Hippocampal formation (tissue), 2 donors: ENCODE measurements at regions not wholly inside any gene's neighbourhood (a gene's known extent, or its start where the extent isn't known, plus 50 kb on each side); places are given as distances from the start of the nearest gene placed in this dataset.

Source experiments
- DNase-seq, 2 donors: peaks; one replicate each; lab custom pipeline; 2025; lab: John Stamatoyannopoulos, UW

DNA sequence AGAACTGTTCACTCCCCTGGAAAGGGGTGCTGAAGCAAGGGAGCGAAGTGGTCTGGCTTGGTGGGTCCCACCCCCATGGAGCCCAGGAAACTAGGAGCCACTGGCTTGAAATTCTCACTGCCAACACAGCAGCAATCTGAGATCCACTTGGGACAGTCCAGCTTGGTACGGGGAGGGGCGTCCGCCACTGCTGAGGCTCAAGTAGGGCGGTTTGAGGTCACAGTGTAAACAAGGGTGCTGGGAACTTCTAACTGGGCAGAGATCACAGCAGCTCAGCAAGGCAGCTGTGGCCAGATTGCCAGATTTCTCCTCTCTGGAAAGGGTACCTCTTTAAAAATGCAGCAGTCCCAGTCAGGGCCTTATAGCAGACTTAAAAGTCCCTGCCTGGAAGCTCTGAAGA, 53.9 kb upstream of the GALNTL6 start:
- no peak for DNase-seq

DNA sequence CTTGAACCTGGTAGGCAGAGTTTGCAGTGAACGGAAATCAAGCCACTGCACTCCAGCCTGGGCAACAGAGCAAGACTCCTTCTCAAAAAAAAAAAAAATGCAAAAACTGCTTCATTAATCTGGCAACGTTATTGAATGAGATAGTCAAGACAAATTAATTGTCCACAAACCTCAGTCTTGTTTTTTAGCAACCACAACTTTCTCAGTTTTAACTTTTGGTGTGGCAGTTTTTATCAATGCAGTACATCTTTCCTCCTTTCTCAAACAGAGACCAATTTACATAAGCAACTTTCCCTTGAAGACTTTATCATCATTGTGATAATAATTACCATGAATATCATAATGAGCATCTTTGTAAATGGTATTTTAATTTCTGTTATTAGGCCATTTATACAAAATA, 61.7 kb upstream of the GALNTL6 start:
- no peak for DNase-seq

DNA sequence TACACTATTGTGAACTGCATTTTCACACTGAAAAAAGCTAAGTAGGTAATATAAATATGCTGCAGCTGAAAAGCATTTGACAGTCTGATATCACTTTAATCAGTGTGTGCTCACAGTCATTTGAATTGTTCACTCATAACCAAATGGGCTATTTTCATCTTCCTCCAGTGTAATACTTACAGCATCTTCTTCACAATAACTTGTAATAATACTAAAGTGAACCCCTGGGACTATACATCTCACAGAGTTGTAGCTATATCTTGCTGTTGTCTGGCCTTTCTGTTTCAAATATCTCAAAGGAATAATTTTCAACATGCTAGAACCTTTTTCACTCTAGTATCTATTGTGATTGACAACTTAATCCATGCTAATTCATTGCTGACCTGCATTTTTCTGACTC, 66.8 kb upstream of the GALNTL6 start:
- DNase-seq: no peak

DNA sequence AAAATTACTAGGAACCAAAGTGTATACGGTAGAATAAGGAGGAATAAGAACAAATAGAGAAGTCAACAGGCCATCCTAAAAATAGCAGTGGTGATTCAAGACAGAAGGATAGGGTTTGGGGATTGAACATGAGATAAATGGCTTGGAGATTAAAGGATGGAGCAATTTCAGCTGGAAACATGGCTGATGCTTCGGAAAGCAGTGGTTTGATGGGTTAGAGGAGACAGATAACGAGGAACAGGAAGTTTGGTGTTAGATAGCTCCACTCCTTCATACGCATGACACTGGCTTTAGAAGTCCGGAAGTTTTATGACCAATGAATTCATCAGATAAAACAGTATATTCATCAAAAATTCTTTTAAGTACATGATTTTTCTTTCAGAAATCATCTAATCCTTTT, 70.8 kb upstream of the GALNTL6 start:
- no peak for DNase-seq

DNA sequence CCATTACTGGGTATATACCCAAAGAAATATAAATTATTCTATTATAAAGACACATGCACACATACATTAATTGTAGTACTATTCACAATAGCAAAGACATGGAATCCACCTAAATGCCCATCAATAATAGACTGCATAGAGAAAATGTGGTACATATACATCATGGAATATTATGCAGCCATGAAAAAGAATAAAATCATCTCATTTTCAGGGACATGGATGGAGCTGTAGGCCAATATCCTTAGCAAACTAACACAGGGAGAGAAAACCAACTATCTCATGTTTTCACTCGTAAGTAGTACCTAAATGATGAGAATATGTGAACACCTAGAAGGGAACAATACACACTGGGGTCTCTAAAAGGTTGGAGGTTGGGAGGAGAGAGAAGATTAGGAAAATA, 86.0 kb upstream of the GALNTL6 start:
- DNase-seq: no peak

DNA sequence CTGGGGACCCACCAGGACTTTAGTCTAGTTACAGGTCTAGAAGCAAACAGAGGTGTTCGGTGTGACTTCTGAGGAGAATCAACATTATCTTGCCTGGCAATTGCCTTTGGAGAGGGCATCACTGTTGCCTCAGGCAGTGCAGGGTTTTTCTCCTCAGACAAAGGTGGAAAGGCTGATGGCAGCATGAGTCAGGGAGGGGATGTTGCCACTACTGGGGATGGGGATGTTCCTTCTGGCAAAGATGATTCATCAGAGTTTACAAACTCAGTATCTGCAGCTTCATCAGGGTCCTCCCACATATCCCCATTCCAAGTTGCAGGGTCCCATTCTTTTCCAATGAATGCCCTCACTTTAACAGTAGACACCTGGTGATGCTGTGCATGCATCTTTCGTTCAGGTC, 91.3 kb upstream of the GALNTL6 start:
- no peak for DNase-seq

DNA sequence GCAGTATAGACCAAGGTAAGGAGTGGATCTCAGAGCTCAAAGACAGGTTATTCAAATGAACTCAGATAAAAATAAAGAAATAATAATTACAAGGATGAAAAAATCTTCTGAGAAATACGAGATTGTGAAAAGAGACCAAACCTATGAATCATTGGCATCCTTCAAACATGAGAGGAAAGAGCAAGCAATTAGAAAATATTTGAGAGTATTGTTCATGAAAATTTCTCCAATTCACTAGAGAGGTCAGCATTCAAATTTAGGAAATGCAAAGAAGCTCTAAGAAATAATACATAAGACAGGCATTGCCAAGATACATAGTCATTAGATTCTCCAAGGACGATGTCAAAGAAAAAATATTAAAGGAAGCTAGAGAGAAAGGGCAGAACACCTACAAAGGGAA, 93.5 kb upstream of the GALNTL6 start:
- no peak for DNase-seq

DNA sequence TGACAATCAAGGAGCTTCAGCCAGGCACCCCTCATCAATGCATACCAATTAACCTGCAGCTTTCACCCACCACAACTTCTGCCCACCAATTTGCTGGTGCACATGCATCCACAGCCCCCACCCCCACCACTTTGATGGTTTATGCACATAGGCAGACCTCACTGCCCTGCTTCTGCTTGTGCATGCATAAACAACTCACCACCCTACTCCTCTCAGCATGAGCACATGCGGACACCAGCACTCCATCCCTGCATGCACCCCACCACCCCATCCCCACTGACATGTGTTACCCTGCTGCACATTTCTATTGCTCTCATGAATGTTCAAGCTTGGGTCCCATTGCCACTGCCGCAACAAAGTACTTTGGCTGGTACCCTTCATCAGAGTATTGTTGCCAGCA, 94.5 kb upstream of the GALNTL6 start:
- DNase-seq: no peak

DNA sequence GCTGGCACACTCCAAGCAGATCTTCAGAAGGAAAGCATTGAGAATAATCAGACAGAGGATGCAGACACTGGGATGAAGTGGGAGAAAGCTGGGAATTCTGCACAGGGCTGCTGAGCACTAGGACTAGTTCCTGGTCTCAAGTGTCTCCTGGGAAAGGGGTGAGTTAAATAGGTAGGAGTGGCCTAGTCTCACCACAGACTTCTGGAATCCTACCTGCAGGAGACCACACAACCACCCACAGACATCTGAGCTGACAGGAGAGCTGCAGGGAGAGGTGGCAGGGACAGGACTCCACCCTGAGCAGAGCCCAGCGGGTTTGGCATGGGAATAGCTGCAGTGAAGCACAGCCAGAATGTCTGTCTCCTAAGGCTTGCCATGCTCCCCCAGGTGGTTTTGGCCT, 95.1 kb upstream of the GALNTL6 start:
- DNase-seq: no peak

DNA sequence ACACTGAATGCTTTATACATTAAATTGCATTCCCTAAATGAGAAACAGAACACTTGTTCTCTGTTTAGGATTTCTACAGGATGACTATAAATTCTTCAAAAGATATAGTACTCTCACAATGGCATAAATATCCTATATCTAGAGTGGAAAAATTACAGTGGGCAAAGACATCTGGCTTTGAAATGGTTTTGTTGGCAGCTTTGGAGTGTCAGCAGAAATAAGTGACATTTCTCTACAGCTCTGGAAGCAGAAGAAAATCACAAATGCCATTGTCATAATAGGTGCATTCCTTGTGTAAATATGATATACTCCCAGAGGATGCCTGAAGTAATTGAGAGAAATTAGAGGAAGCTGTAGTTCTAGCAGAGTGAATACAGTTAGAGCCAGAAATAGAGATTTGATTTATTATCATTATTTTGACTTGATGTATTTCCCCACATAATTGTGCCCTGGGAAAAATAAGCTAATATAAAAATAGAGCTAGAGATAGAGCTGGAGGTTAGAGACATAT, 95.9 kb upstream of the GALNTL6 start:
- no peak for DNase-seq

DNA sequence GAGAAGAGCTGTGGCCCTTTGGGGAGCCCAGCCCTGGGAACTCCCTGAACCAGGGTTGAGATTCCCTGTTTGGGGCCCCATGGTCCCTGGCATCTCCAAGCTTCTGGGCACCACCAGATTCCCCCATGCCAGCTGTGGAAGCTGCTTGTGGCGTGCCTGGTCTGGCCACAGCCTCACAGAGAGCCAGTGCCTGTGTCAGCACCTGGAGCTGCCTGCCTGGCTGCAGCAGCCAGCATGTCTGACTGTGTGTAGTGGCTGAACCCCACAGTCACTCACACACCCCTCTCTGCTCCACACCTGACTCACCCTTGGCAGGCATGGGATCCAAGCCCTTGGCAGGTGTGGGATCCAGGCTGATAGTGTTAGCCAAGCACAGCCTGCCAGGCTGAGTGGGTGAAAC, 97.2 kb upstream of the GALNTL6 start:
- no peak for DNase-seq

DNA sequence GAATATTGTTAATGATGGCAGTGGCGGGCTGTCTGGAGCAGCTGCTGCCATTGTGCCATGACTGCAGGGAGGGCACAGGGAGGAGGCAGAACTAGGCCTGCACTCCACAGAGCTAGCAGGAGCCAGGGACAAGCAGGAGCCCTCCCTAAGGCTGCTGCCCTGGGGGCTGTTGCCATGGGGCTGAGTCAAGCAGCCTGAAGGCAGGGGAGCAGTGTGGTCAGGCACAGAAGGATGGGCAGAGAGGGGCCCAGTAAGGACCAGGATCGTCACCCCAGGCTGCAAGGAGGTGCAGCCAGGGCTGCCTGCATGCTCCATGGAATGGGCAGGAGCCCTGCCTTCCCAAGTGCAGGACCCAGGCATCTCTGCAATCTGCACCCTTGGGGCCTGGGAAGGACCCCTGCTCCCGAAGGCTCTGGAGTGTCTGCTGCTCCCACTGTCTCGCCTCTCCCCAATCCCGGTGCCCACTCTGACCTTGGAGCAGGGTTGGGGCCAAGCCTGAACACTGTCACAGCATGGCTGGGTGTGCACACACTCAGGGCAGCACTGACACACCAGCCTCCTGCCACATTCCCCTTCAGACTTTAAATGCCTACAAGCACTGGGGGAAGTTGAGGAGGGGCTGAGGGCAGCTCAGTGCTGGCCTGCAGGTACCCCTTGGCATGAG, 98.3 kb upstream of the GALNTL6 start:
- DNase-seq: no peak

DNA sequence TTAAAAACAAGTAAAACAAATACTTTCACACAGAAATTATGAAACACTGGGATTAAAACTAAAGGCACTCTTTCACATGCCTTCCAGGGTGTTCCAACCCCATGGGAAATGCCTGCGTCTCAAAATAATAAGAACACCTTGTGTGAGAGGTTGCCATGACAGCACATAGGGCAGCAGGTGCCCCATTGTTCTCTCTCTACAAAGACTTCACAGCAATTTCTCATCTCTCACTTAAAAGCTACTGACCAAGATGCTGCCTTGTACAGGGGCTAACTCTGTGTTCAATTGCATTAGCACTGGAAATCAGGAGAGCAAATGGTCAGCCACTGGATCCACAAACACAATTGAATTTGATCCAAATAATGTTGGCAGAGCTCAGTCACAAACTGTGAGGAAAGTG, 102.5 kb upstream of the GALNTL6 start:
- DNase-seq: no peak

GRCh38 chr4:171676555-171677215, 136.5 kb upstream of the GALNTL6 start:
- no peak for DNase-seq

DNA sequence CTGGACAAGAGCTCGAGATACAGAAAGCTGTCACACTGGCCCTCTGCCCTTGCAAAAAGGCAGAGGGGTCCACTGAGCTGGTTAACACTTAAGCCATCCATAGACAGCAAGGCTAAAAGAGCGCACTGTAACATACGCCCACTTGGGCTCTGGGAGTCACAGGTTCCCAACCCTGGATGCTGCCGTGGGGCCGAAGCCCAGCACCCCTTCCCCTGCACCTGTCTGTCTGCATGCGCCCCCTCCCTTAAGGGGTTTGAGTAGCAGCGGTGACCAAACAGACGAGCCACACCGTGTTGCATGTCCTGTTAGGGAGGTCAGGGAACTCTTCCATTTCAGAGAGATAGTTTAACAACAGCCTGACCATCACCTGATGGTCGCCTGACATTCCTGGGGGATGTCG, 138.4 kb upstream of the GALNTL6 start:
- DNase-seq: no peak

- DNase-seq: no peak
Observed at GRCh38 chr4:171668403-171668802, 144.8 kb upstream of the GALNTL6 start.

GRCh38 chr4:171667906-171668305, 145.3 kb upstream of the GALNTL6 start:
- DNase-seq: no peak

GRCh38 chr4:171651071-171651470, 162.1 kb upstream of the GALNTL6 start:
- no peak for DNase-seq

- no peak for DNase-seq
Observed at GRCh38 chr4:171650543-171650942, 162.7 kb upstream of the GALNTL6 start.

DNA sequence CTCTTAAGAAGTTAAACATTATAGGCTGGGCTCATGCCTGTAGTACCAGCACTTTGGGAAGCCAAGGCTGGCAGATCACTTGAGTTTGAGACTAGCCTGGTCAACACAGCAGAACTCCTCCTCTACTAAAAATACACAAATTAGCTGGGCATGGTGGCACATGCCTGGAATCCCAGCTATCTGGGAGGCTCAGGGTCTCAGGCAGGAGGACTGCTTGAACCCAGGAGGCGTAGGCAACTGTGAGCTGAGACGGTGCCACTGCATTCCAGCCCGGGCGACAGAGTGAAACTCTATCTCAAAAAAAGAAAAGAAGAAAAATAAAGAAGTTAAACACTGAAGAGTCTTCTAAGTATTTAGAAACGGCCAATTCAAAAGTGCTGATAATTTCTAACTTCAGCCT, 164.3 kb upstream of the GALNTL6 start:
- no peak for DNase-seq

GRCh38 chr4:171646984-171647383, 166.2 kb upstream of the GALNTL6 start:
- no peak for DNase-seq

DNA sequence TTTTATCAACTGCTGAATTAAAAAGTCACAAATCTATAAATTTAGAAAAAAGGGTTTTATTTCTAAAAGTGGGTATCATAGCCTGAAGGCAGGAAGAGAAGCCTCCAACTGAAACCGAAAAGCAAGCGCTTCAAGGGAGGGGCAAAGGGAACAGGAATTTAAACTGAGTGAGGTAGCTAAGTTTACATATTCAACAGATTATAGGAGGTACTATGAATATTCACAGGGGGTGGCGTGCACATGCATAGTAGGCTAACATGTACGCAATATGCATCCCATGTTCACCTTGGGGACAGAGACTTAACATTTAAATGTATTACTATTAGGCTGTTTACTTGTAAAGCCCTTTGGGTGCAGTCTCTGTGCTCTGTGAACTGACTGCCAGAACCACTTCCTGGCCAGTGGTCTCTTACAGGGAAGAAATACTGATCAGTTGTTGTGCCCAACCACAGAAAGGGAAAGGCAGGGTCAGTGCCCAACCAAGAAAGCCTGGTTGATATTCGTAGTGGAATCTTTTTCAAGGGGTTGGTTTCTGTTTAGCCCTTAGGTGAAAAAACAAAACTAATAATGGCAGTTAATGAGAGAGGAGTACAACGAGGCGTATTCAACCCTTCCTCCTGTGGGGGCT, 168.7 kb upstream of the GALNTL6 start:
- DNase-seq: no peak

GRCh38 chr4:171639540-171639939, 173.7 kb upstream of the GALNTL6 start:
- DNase-seq: no peak
